HepG2 (cell line): ENCODE measurements at regions not wholly inside any gene's neighbourhood (a gene's known extent, or its start where the extent isn't known, plus 50 kb on each side); places are given as distances from the start of the nearest gene placed in this dataset.

Experiments
- EHMT2 ChIP-seq: fragments of 200-600 bp; sonication (generic); IDR thresholded peaks from 2 replicates; pipeline ENCODE4 v1.7.0; 2017; ENCODE audit warnings: antibody characterized with exemption, low read depth, low read length, borderline replicate concordance
- HNRNPK ChIP-seq: fragments of 200-400 bp; formaldehyde crosslinking; IDR thresholded peaks from 2 replicates; pipeline ENCODE4 v1.6.1; 2018; ENCODE audit warnings: low read length, low read depth, moderate library complexity, mild to moderate bottlenecking; ENCODE audit not compliant: poor library complexity, severe bottlenecking
- ZNF281 ChIP-seq: sonication (generic); formaldehyde crosslinking; IDR thresholded peaks from 2 replicates; pipeline ENCODE4 v1.4.0; 2020; ENCODE audit warnings: missing genetic modification reagents, borderline replicate concordance
- ZNF576 ChIP-seq: sonication (generic); formaldehyde crosslinking; IDR thresholded peaks from 2 replicates; pipeline ENCODE4 v1.4.0; 2020; ENCODE audit warnings: mild to moderate bottlenecking, missing genetic modification reagents

- no peak for TF ChIP-seq HNRNPK
- TF ChIP-seq EHMT2 = no peak
- no peak for TF ChIP-seq ZNF576 (CRISPR knock-in tag)
- no peak for TF ChIP-seq ZNF281 (CRISPR knock-in tag)
Measured at GRCh38 chr19:29096896-29097295, 116.1 kb downstream of the UQCRFS1 start.
